ENCODE measurements at regions not wholly inside any gene's neighbourhood (a gene's known extent, or its start where the extent isn't known, plus 50 kb on each side); places are given as distances from the start of the nearest gene placed in this dataset.

DNA sequence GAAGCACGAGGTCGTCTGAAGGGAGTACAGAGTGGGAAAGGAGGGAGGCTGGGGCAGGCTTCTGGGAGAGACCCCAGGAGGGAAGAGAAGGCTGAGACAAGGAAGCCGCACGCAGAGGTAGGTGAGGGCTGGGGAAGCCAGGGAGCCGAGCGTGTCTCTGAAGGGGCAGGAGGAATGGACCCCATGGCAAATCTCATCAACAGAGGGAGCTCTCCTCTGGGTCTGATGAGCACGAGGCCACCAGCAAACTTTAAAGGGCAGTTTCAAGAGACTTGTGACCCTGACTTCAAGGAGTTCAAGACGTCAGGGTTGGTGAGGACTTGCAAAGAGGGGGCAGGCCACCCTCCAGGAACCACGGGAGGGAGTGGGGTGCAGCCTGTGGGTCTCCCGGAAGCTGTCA lies 326.2 kb upstream of the IRX2 start:
- H3K4me1 ChIP-seq (replicated peaks), result no peaks in the 10 kb centered on the region
- no peaks in the 10 kb centered on the region for H3K9me3 ChIP-seq
- TF ChIP-seq POLR2AphosphoS5 (IDR thresholded peaks at IDR 0.05) (no peak), POLR2A (IDR thresholded peaks at IDR 0.05) (no peak)
- TF ChIP-seq, protein P1, sequence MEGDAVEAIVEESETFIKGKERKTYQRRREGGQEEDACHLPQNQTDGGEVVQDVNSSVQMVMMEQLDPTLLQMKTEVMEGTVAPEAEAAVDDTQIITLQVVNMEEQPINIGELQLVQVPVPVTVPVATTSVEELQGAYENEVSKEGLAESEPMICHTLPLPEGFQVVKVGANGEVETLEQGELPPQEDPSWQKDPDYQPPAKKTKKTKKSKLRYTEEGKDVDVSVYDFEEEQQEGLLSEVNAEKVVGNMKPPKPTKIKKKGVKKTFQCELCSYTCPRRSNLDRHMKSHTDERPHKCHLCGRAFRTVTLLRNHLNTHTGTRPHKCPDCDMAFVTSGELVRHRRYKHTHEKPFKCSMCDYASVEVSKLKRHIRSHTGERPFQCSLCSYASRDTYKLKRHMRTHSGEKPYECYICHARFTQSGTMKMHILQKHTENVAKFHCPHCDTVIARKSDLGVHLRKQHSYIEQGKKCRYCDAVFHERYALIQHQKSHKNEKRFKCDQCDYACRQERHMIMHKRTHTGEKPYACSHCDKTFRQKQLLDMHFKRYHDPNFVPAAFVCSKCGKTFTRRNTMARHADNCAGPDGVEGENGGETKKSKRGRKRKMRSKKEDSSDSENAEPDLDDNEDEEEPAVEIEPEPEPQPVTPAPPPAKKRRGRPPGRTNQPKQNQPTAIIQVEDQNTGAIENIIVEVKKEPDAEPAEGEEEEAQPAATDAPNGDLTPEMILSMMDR (IDR thresholded peaks at IDR 0.05), result no peak
- no peaks in the 10 kb centered on the region for H3K27me3 ChIP-seq (replicated peaks; ENCODE audit: insufficient read depth)
- no peak overlapping the region for H3K4me3 ChIP-seq
- no peak overlapping the region for H3K27ac ChIP-seq
- intact Hi-C loops (cut with DNase I), result no loop called here
- no peak for DNase-seq (ENCODE audit: low spot score)
- WGBS, result 63% methylated on average over 10 of the region's 10 CpGs
- H3K36me3 ChIP-seq, result no peaks in the 10 kb centered on the region

DNA sequence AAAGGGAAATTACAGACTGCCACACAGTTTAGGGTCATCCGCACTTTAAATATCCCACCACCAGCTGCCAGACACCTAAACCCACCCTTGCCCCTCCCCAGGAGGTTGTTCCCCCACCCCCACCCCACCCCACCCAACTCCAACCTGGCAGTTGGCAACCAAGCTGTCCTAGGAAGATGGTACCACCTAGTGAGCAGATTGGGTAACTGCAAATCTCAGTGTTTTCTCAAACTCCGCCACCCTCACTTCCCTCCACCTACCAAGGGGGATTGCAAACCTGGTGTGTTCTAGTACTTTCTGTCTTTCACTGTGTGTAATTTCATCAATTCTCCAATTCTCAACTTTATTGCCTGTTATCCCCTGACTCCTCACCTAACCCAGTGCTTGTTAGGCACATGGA lies 323.8 kb upstream of the IRX2 start:
- Histone ChIP-seq H3K4me1 (replicated peaks) (no peaks in the 10 kb centered on the region), H3K9me3 (no peaks in the 10 kb centered on the region), H3K36me3 (no peaks in the 10 kb centered on the region), H3K27me3 (replicated peaks; ENCODE audit: insufficient read depth) (no peaks in the 10 kb centered on the region), H3K4me3 (no peak overlapping the region), H3K27ac (no peak overlapping the region)
- TF ChIP-seq, protein P1 (IDR thresholded peaks at IDR 0.05), result no peak
- TF ChIP-seq POLR2A (IDR thresholded peaks at IDR 0.05) (no peak), POLR2AphosphoS5 (IDR thresholded peaks at IDR 0.05) (no peak)
- no peak for DNase-seq (ENCODE audit: low spot score)
- WGBS, result 47% methylated on average over 2 of the region's 2 CpGs
- intact Hi-C loops (cut with DNase I), result no loop called here

DNA sequence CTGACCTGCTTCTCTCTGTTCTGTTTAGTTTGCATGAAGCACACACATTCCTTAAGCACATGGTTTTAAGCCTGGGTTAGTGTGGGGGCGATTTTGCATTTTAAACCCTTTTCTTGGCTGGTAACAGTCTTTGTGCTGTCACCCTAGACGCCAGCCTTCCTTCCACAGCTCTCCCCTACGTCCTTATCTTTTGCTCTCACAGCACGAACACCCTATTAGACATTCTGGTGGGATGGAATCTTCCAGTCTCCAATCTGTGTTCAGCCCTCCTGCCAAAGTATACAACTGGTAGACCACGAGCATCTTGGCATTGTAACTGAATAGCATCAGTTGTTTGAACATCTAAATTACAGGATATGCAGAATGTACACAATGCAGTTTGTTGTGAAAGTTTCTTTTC lies 316.9 kb upstream of the IRX2 start:
- no peak overlapping the region for H3K27ac ChIP-seq
- intact Hi-C loops (cut with DNase I), result no loop called here
- H3K36me3 ChIP-seq, result no peaks in the 10 kb centered on the region
- no peak overlapping the region for H3K4me3 ChIP-seq
- no peaks in the 10 kb centered on the region for H3K4me1 ChIP-seq (replicated peaks)
- DNase-seq (ENCODE audit: low spot score), result no peak
- TF ChIP-seq, protein P1 (IDR thresholded peaks at IDR 0.05), result no peak
- no peak for TF ChIP-seq POLR2AphosphoS5 (IDR thresholded peaks at IDR 0.05)
- TF ChIP-seq POLR2A (IDR thresholded peaks at IDR 0.05), result no peak
- 22% methylated on average over 5 of the region's 5 CpGs for WGBS
- no peaks in the 10 kb centered on the region for H3K27me3 ChIP-seq (replicated peaks; ENCODE audit: insufficient read depth)
- no peaks in the 10 kb centered on the region for H3K9me3 ChIP-seq

- TF ChIP-seq POLR2A (IDR thresholded peaks at IDR 0.05) (no peak), POLR2AphosphoS5 (IDR thresholded peaks at IDR 0.05) (no peak)
- TF ChIP-seq, protein P1 (IDR thresholded peaks at IDR 0.05), result no peak
- DNase-seq (ENCODE audit: low spot score), result no peak
- no peak overlapping the region for H3K27ac ChIP-seq
- no peaks in the 10 kb centered on the region for H3K9me3 ChIP-seq
- no peak overlapping the region for H3K4me3 ChIP-seq
- WGBS, result 96% methylated on average over 2 of the region's 2 CpGs
- intact Hi-C loops (cut with DNase I), result no loop called here
- no peaks in the 10 kb centered on the region for H3K4me1 ChIP-seq (replicated peaks)
- peaks cover 3% of the 10 kb centered on the region for H3K27me3 ChIP-seq (replicated peaks; ENCODE audit: insufficient read depth)
- H3K36me3 ChIP-seq, result no peaks in the 10 kb centered on the region
Measured at GRCh38 chr5:3060283-3060682, 308.8 kb upstream of the IRX2 start.

DNA sequence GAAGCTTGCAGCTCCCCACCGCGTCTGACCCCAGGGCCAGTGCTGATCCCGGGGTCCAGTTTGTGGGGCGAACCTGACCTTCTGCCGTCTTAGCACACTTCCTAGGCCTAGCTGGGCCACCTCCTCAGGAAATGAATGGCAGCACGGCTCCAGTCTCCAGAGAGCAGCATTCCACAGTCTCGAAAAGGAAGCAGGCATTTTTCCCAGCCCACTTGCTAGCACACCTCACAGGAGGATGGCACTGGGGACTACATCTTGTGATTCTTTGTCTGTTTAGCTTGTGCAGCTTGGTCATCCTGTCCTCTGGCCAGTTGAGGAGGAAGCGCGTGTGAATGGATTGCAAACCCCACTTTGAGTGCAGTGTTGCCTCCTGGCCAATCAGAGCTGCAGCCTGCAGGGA lies 308.0 kb upstream of the IRX2 start:
- H3K9me3 ChIP-seq, result no peaks in the 10 kb centered on the region
- intact Hi-C loops (cut with DNase I), result no loop called here
- DNase-seq (ENCODE audit: low spot score), result no peak

More for the DNA sequence above, 308.0 kb upstream of the IRX2 start:
- Histone ChIP-seq H3K4me3 (no peak overlapping the region), H3K27ac (no peak overlapping the region), H3K36me3 (no peaks in the 10 kb centered on the region), H3K27me3 (replicated peaks; ENCODE audit: insufficient read depth) (peaks cover 3% of the 10 kb centered on the region), H3K4me1 (replicated peaks) (no peaks in the 10 kb centered on the region)
- TF ChIP-seq, protein P1 (IDR thresholded peaks at IDR 0.05), result no peak
- TF ChIP-seq POLR2A (IDR thresholded peaks at IDR 0.05) (no peak), POLR2AphosphoS5 (IDR thresholded peaks at IDR 0.05) (no peak)
- 83% methylated on average over 9 of the region's 9 CpGs for WGBS
